MG63 (cell line): ENCODE measurements at regions not wholly inside any gene's neighbourhood (a gene's known extent, or its start where the extent isn't known, plus 50 kb on each side); places are given as distances from the start of the nearest gene placed in this dataset.
A peak's percentile ranks its signal among the peaks of the same experiment; 100 is the strongest.

Experiments
- DNase-seq: peaks from one replicate; pipeline ENCODE4 v3.0.0-alpha.2; 2020
- H3K27me3 ChIP-seq: fragments of 250-450 bp; sonication (Bioruptor Pico); 2 replicates; pipeline ENCODE4 v1.5.1; 2020; ENCODE audit warnings: mild to moderate bottlenecking, moderate library complexity
- H3K36me3 ChIP-seq: fragments of 250-450 bp; sonication (Bioruptor Pico); 2 replicates; pipeline ENCODE4 v1.5.1; 2020; ENCODE audit warnings: mild to moderate bottlenecking, moderate library complexity
- H3K4me3 ChIP-seq: fragments of 250-450 bp; sonication (Bioruptor Pico); 2 replicates; pipeline ENCODE4 v1.5.1; 2020; ENCODE audit warnings: mild to moderate bottlenecking, moderate library complexity
- H3K9me3 ChIP-seq: fragments of 250-450 bp; sonication (Bioruptor Pico); 2 replicates; pipeline ENCODE4 v1.5.1; 2020; ENCODE audit warnings: mild to moderate bottlenecking, moderate library complexity

DNA sequence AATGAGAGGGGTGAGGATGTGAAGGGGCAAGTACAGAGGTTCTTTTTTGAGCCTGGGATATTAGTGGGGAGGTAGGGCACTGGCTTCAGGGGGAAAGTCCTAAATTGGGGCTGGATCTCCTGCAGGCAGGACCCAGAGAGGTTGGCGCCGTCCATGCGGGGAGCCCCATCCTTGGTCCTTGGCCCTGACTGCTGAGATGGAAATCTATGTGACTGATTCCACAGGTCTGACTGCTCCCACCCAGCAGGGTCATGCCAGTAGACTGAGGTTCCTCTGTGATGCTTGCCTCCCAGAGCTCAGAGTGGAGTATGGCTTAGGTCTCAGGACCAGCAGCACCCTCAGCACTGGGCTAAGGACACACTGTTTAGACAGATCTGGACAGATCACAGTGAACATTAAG is 988.6 kb upstream of the TMEM132C start:
- no peaks in the 10 kb centered on the region for H3K9me3 ChIP-seq
- H3K4me3 ChIP-seq: no peak overlapping the region
- no peaks in the 10 kb centered on the region for H3K27me3 ChIP-seq
- no peaks in the 10 kb centered on the region for H3K36me3 ChIP-seq
- DNase-seq: no peak

DNA sequence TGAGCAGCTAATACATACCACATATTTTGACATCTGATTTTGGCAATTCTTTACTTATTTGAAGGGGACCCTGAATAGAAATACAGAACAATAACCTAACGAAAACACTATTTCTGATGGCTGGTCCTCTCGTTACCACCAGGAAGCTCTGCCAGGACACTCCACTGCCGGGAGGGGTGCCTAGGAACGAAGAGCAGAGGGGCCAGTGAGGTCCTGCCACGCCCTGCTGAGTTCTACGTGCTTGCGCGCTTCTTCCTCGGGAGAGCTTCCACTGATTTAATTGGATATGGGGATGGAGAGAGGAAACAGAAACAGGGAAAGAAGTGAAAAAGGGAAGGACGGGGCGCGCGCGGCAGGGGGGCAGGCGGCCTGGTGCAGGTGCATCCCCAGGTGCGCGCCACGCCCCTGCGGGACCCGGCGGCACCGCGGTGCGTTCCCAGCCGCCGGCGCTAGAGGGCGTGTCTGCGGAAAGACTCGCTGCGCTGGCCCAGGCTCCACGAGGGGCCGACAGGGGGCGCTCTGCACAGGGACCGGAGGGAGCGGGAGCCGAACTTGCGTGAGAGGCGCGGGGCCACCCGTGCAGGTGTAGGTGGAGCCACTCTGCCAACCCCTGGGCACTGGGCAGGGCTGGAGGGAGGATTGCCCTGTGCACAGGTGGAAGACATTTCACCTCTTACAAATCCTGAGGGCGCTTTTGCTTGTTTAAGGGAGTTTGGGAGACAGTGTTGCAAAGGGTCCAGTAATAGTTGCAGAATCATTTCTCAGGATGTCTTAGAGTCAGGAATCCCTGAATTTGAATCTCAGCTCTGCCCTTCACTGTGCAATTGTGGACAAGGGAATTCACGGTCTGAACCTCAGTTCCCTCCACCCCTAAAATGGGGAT is 986.3 kb upstream of the TMEM132C start:
- H3K9me3 ChIP-seq: no peaks in the 10 kb centered on the region
- peak; percentile 18 for DNase-seq
- no peaks in the 10 kb centered on the region for H3K27me3 ChIP-seq
- no peaks in the 10 kb centered on the region for H3K36me3 ChIP-seq
- no peak overlapping the region for H3K4me3 ChIP-seq

DNA sequence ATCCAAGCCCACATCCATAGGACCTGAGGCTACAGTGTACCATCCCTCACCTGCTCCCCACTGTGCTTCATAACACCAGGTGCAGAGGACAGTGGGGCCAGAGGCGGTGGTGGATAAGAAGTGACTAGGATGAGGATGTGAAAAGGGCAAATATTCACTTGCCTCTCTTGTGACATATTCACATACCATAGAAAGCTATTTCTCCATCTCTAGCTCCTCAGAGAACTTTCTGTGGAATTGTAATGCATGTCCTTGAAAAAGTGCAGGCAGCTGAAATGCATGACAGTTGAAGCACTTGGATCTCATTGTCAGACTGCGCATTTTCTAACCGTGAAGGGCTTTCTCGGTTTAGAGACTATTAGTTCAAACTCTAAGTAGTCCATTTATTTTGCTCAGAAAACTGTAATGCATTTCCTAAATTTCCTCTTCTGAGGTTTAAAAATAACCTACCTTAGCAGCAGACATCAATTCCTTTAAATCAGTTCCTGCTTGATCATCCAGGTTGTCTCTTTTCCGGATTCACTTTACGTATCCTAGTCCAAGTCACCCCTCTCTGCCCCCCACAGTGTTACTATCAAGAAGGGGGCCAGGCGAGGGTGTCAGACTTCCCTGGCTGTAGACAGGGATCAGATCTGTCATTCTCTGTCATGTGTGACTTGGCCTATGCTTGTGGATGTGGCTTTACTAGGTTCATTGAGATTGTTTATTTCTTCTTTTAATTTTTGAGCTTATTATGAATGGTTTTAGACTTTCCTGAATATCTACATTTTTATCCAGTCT is 984.0 kb upstream of the TMEM132C start:
- H3K27me3 ChIP-seq: no peaks in the 10 kb centered on the region
- no peaks in the 10 kb centered on the region for H3K9me3 ChIP-seq
- no peak overlapping the region for H3K4me3 ChIP-seq
- no peaks in the 10 kb centered on the region for H3K36me3 ChIP-seq
- DNase-seq: no peak

DNA sequence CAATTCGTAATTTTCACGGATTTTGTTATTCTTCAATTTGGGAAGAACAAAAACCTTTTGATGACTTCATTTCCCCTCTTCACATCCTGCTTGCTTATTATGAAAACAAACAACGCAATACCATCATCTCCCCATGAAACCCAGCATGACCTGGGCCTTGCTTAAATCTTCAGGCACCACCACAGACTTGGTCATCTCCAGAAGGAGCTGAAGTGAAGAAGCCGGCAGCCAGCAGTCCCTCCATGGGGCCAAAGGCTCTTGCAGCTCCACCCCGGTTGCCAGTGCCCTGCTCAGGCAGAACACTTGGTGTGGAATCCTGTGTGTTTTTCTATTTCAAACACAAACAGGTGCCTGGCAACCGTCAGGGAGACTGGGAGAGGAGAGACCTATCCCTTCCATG is 982.9 kb upstream of the TMEM132C start:
- DNase-seq: peak; percentile 82
- H3K36me3 ChIP-seq: no peaks in the 10 kb centered on the region
- no peaks in the 10 kb centered on the region for H3K9me3 ChIP-seq
- no peak overlapping the region for H3K4me3 ChIP-seq
- H3K27me3 ChIP-seq: no peaks in the 10 kb centered on the region

DNA sequence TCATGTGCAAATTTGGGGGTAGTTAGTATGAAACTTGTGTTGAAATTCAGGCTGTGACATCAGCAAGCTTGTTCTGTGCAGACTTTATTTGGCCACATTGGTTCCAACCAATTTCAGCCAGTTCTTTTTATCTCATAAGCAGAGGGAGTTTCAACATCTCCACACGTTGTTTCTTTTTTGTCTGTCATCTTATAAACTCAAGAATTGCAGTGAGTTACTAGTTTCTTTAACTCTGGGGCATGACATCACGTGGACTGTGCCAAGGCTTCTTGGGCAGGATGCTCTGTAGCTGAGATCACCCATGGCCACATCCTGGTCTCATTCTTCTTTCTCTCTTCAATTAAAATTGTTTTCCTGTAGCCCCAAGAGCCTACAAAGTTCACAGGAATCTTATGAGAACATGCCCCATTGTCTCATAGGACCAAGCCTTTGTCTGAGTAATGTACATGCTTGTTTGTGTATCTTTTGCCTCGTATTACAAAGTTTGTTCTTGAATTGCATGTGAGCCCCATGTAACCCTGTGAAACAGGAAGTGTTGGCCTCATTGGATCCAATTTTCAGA is 982.0 kb upstream of the TMEM132C start:
- Histone ChIP-seq H3K36me3 (no peaks in the 10 kb centered on the region), H3K9me3 (no peaks in the 10 kb centered on the region)

DNA sequence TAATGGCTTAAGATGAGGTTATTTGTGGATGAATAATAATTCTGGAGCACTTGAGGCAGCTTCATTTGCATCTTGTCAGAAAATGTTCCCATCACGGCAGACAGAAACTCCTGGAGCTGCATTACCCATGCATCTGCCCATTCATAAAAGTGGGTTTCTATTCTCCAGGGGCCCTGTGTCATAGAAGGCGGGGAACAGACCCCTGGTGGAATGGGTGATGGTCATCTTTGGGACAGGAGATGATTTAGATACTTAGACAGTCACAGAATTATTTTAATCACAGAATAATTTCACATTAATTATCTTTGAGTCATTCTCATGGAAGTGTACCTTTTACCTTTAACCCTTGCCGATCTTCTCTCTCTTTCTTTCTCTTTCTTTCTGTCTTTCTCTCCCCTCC is 980.7 kb upstream of the TMEM132C start:
- DNase-seq: no peak
- Histone ChIP-seq H3K4me3 (no peak overlapping the region), H3K27me3 (no peaks in the 10 kb centered on the region), H3K36me3 (no peaks in the 10 kb centered on the region), H3K9me3 (no peaks in the 10 kb centered on the region)

More for the DNA sequence above, 982.0 kb upstream of the TMEM132C start:
- DNase-seq: peak; percentile 89
- H3K27me3 ChIP-seq: no peaks in the 10 kb centered on the region
- H3K4me3 ChIP-seq: no peak overlapping the region

DNA sequence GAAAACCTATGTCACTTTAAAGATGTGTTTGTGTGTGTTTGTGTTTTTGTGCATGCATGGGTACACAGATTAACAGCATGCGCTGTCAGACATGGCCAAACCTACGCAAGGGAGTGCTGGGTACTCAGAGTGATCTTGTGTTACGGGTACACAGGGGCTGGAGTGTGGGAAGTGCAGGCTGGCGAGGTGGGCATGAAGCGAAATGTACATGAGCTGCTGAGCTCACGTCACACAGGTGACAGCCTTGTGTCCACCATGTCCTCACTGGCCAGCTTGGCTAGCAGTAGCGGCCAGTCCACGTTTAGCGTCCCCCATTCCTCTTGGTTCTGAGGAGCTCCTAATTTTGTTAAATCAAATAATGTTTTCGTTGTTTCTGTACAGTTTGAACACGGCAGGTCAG is 979.7 kb upstream of the TMEM132C start:
- DNase-seq: no peak
- Histone ChIP-seq H3K9me3 (no peaks in the 10 kb centered on the region), H3K4me3 (no peak overlapping the region), H3K36me3 (no peaks in the 10 kb centered on the region), H3K27me3 (no peaks in the 10 kb centered on the region)

DNA sequence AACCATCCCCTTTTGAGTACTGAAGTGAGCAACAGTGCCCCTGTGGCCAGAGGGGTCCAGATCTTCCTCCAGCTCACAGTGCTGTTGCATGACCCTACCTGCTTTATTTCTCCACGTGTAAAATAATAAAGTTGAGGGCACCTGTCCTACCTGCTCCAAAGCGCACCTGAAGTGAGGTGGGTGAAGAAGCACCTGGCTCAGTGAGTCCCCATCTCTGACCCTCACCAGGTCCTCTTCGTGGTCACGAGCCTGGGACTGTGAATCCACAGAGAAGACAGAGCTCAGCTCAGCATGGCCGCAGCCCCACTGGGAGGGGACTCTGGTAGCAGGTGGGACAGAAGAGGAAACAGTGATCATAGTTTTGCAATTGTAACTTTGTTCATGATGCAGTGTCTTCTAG is 976.7 kb upstream of the TMEM132C start:
- Histone ChIP-seq H3K36me3 (no peaks in the 10 kb centered on the region), H3K27me3 (no peaks in the 10 kb centered on the region), H3K4me3 (no peak overlapping the region), H3K9me3 (no peaks in the 10 kb centered on the region)
- DNase-seq: no peak

DNA sequence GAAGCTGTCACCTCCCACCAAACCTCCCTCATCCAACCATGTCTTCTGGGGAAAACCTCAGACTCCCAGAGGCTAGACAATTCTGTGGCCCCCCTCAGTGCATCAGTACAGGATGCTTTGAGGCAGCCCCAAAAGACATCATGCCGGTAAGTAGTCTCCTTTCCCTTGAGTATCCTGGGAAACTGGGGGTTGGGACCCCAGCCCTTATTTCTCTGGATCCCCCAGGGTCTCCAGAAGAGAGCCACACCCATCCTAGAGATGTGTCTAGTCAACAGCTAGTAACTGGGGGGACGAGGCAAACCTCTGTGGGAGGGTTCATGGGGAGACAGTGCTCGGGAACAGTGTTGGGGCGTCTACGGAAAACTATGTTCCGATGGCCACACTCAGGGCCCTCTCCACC is 974.2 kb upstream of the TMEM132C start:
- H3K36me3 ChIP-seq: no peaks in the 10 kb centered on the region
- no peaks in the 10 kb centered on the region for H3K27me3 ChIP-seq
- H3K4me3 ChIP-seq: no peak overlapping the region
- H3K9me3 ChIP-seq: no peaks in the 10 kb centered on the region
- no peak for DNase-seq

DNA sequence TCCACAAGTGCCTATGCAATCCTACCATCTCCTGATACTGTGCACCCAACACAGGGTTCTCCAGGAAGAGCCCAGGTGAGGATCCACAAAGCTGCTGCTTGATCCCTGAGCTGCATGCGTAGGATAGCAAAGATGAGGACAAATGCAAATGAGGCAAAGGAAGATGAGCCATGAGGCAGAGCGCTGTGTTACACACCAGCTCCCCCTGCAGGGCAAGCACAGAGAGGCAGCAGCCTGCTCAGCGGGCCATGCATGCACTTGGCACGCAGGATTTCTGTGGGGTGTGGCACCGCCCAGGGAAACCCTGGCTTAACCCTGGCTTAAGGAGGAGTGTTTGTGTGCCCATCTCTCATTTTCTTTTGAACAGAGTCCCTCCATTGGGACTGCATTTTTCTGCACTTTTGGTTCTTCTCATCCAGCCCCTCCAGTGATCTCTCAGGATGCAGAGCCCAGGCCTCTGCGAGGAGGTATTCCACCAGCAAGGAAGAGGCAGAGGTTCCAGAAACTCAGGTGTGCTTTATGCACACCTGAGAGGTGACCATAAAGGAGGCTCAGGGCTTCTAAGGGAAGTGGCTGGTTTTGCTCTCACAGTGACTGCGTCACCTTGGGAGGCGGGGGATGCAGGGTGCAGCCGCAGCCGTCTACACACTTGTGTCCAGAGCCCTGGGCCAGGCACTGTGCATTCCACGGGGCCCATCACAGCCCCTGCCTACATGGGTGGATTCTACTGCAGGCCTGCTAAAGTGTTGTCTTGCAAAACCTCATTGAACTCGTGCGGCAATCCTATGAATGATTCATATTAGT is 973.3 kb upstream of the TMEM132C start:
- H3K36me3 ChIP-seq: no peaks in the 10 kb centered on the region
- DNase-seq: peak; percentile 78
- no peaks in the 10 kb centered on the region for H3K9me3 ChIP-seq
- no peaks in the 10 kb centered on the region for H3K27me3 ChIP-seq
- no peak overlapping the region for H3K4me3 ChIP-seq

DNA sequence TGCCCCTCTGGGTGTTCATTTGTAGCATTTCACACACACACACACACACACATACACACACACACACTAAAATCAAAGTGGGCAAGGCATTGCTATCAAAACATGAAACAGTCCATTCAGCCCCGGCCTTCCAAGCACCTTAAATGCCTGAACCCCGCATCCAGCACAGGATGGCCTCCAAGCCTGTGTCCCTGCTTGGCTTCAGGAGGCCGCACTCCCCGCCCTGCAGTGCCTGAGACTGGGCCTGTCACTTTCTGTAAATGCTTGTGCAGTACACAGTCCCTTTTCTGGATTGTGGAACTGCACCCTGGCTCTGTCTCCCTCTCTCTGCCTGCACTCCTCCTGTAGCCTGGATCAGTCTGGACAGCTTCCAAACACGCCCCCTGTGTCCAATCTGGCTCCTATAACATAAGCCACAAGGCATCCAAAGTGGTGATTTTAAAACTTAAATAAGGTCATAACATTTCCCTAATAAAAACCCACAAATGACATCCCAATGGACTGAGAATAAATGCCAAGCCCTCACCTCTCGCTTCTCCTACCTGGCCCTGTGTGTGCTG is 972.2 kb upstream of the TMEM132C start:
- peak; percentile 36 for DNase-seq
- H3K9me3 ChIP-seq: peaks cover 3% of the 10 kb centered on the region; the same call in 1 of the 2 replicates

DNA sequence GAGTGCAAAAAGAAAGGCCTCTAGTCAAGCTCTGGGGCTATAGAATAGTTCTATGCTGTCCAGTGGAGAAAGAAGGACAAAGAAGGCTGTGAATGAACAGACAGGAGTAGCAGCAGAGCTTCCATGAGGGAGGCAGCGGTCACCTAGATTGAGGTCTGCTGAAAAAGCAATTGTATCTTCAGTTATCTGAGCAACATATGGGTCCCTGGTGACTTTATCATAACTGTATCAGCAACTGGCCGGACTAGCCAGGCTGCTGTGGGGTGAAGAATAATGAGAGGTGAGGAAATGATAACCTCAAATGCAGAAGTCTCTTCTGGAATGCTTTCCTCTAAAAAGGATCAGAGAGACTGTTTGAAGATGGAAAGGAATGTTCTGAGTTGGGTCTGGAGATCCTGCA is 971.3 kb upstream of the TMEM132C start:
- H3K27me3 ChIP-seq: no peaks in the 10 kb centered on the region
- no peak for DNase-seq
- peaks cover 3% of the 10 kb centered on the region; the same call in 1 of the 2 replicates for H3K9me3 ChIP-seq
- H3K36me3 ChIP-seq: no peaks in the 10 kb centered on the region
- no peak overlapping the region for H3K4me3 ChIP-seq

More for the DNA sequence above, 972.2 kb upstream of the TMEM132C start:
- Histone ChIP-seq H3K36me3 (no peaks in the 10 kb centered on the region), H3K4me3 (no peak overlapping the region), H3K27me3 (no peaks in the 10 kb centered on the region)

DNA sequence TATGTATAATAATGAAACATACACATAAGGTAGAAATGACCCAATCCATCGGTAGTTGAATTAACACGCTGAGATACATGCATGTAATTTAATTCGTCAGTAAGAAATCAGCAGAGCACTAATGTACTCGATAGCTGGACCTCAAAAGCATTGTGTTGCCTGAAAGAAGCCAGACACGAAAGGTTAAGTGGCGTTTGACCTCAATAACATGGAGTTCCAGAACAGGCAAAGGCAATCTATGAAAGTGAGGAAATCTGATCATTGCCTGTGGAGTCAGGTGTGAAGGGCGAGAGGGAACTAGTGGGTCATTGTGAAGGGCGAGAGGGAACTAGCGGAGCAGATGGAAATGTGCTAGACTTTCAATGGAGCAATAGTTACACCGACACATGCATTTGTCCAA is 970.4 kb upstream of the TMEM132C start:
- DNase-seq: no peak
- Histone ChIP-seq H3K4me3 (no peak overlapping the region), H3K36me3 (no peaks in the 10 kb centered on the region), H3K9me3 (peaks cover 3% of the 10 kb centered on the region; the same call in 1 of the 2 replicates), H3K27me3 (no peaks in the 10 kb centered on the region)

DNA sequence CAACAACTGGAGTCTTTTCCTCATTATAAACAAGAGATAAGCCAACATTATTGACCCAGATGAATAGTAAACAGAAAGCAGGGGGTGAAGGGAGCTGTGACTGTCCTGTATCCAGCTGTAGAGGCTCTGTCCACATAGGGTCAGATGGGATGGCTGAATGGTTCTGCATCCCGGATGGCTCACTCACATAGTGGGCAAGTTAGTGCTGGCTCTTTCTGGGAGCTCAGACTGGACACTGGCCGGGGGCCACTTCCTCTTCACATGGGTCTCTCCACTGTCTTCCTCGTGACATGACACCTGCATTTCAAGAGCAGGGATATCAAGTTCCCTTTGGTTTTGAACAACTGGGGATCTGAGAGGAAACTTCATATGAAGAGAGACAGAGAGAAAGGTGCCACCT is 969.6 kb upstream of the TMEM132C start:
- Histone ChIP-seq H3K36me3 (no peaks in the 10 kb centered on the region), H3K27me3 (no peaks in the 10 kb centered on the region), H3K4me3 (no peak overlapping the region), H3K9me3 (peaks cover 3% of the 10 kb centered on the region; the same call in 1 of the 2 replicates)
- no peak for DNase-seq

DNA sequence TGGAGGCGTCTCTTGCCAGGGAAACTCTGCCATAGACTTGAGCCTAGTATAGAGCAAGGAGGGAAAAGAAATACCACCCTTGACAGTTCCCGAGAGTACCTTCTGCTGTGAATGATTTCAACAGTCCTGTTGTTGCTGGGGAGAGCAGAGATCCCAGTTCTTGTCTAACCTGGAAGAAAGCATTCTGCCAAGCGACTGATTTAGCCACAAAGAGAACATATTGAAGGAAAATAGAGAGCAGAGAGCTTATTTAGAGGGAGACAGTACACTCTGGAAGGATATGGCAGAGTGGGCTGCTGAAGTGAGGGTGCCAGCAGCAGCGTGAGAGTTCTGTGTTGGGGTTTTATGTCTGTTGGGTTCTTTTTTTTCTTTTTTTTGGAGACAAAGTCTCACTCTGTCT is 966.9 kb upstream of the TMEM132C start:
- Histone ChIP-seq H3K9me3 (peaks cover 3% of the 10 kb centered on the region; the same call in 1 of the 2 replicates), H3K27me3 (no peaks in the 10 kb centered on the region), H3K4me3 (no peak overlapping the region), H3K36me3 (no peaks in the 10 kb centered on the region)
- no peak for DNase-seq

DNA sequence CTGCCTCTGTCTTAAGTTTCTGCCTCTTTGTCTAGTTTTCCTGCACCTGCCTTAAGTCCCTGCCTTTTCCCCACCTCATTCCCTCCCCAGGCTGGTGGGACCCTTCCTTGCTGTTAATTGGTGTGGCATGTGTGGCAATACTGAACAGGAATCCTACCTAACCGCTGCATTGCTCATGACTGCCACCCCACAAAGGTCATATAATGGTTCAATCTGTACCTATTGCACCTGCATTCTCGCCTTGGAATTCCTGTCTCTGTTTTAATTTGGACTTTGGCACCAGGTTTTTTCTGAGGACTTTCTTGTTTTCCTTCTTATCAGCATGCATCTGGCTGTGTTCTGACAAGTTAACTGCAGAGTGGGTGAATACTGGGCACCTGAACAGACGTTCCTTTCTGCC is 966.2 kb upstream of the TMEM132C start:
- H3K4me3 ChIP-seq: no peak overlapping the region
- H3K27me3 ChIP-seq: no peaks in the 10 kb centered on the region
- H3K9me3 ChIP-seq: peaks cover 3% of the 10 kb centered on the region; the same call in 1 of the 2 replicates
- no peak for DNase-seq
- no peaks in the 10 kb centered on the region for H3K36me3 ChIP-seq
